LoVo (cell line): ENCODE measurements at regions not wholly inside any gene's neighbourhood (a gene's known extent, or its start where the extent isn't known, plus 50 kb on each side); places are given as distances from the start of the nearest gene placed in this dataset.
A peak's percentile ranks its signal among the peaks of the same experiment; 100 is the strongest.
"Not testable (repeated sequence)": the region's sequence is repeated elsewhere in the genome, so short reads cannot be mapped to it uniquely, and the experiment has no call there.

Source experiments
- DNase-seq: peaks from one replicate; pipeline ENCODE4 v3.0.0-alpha.2; 2016; ENCODE audit warnings: low spot score

GRCh38 chr6:144653885-144654505 lies 368.9 kb downstream of the UTRN start:
- no peak for DNase-seq

GRCh38 chr6:144654506-144654905 lies 369.4 kb downstream of the UTRN start:
- no peak for DNase-seq

GRCh38 chr6:144655376-144655775 lies 370.2 kb downstream of the UTRN start:
- DNase-seq = no peak

GRCh38 chr6:144657691-144658090 lies 372.6 kb downstream of the UTRN start:
- peak; percentile 31 for DNase-seq

GRCh38 chr6:144659202-144660182 lies 374.4 kb downstream of the UTRN start:
- peak; percentile 14 for DNase-seq

GRCh38 chr6:144660561-144661115 lies 375.5 kb downstream of the UTRN start:
- DNase-seq = no peak

GRCh38 chr6:144661116-144661806 lies 376.1 kb downstream of the UTRN start:
- peak; percentile 86 for DNase-seq

GRCh38 chr6:144662812-144663365 lies 377.8 kb downstream of the UTRN start:
- no peak for DNase-seq

GRCh38 chr6:144664281-144664680 lies 379.1 kb downstream of the UTRN start:
- no peak for DNase-seq

GRCh38 chr6:144664947-144665346 lies 379.8 kb downstream of the UTRN start:
- no peak for DNase-seq

GRCh38 chr6:144665932-144666450 lies 380.9 kb downstream of the UTRN start:
- DNase-seq = no peak

- no peak for DNase-seq
Observed at GRCh38 chr6:144666781-144667180, 381.6 kb downstream of the UTRN start.

GRCh38 chr6:144667532-144668503 lies 382.7 kb downstream of the UTRN start:
- no peak for DNase-seq

GRCh38 chr6:144670259-144670658 lies 385.1 kb downstream of the UTRN start:
- not testable (repeated sequence) for DNase-seq

GRCh38 chr6:144673807-144674206 lies 388.7 kb downstream of the UTRN start:
- no peak for DNase-seq

GRCh38 chr6:144675231-144675861 lies 390.2 kb downstream of the UTRN start:
- DNase-seq = peak; percentile 59

GRCh38 chr6:144676310-144676709 lies 391.2 kb downstream of the UTRN start:
- DNase-seq = not testable (repeated sequence)

- not testable (repeated sequence) for DNase-seq
Observed at GRCh38 chr6:144677263-144677662, 392.1 kb downstream of the UTRN start.

- no peak for DNase-seq
Observed at GRCh38 chr6:144678844-144679243, 393.7 kb downstream of the UTRN start.

GRCh38 chr6:144681334-144681733 lies 396.2 kb downstream of the UTRN start:
- DNase-seq = no peak
